Ishikawa (cell line): ENCODE measurements at regions not wholly inside any gene's neighbourhood (a gene's known extent, or its start where the extent isn't known, plus 50 kb on each side); places are given as distances from the start of the nearest gene placed in this dataset.
A peak's percentile ranks its signal among the peaks of the same experiment; 100 is the strongest.

Experiments
- CEBPB ChIP-seq: IDR thresholded peaks from 2 replicates; pipeline ENCODE4 v1.6.1; 2012
- CREB1 ChIP-seq: IDR thresholded peaks from 2 replicates; pipeline ENCODE4 v1.6.1; 2012; ENCODE audit warnings: low read depth
- EP300 ChIP-seq: IDR thresholded peaks from 2 replicates; pipeline ENCODE4 v1.6.1; 2012; ENCODE audit warnings: borderline replicate concordance
- FOXM1 ChIP-seq: IDR thresholded peaks from 2 replicates; pipeline ENCODE4 v1.6.1; 2012; ENCODE audit warnings: low read depth, borderline replicate concordance
- MAX ChIP-seq: IDR thresholded peaks from 2 replicates; pipeline ENCODE4 v1.6.1; 2012
- NFIC ChIP-seq: IDR thresholded peaks from 2 replicates; pipeline ENCODE4 v1.6.1; 2012
- RAD21 ChIP-seq: IDR thresholded peaks from 2 replicates; pipeline ENCODE4 v1.6.1; 2012; ENCODE audit warnings: low read depth
- REST ChIP-seq: IDR thresholded peaks from 2 replicates; pipeline ENCODE4 v1.6.1; 2012; ENCODE audit warnings: low read depth, mild to moderate bottlenecking
- TAF1 ChIP-seq: IDR thresholded peaks from 2 replicates; pipeline ENCODE4 v1.6.1; 2012; ENCODE audit warnings: low read depth, mild to moderate bottlenecking
- TCF12 ChIP-seq: IDR thresholded peaks from 2 replicates; pipeline ENCODE4 v1.6.1; 2012; ENCODE audit warnings: low read depth
- TEAD4 ChIP-seq: IDR thresholded peaks from 2 replicates; pipeline ENCODE4 v1.6.1; 2012
- USF1 ChIP-seq: IDR thresholded peaks from 2 replicates; pipeline ENCODE4 v1.6.1; 2012
- ZBTB7A ChIP-seq: IDR thresholded peaks from 2 replicates; pipeline ENCODE4 v1.6.1; 2012; ENCODE audit warnings: low read depth

- TF ChIP-seq NFIC (peak; percentile 96), USF1 (no peak), RAD21 (no peak), TEAD4 (peak; percentile 78), FOXM1 (no peak), TAF1 (no peak), REST (no peak), CEBPB (no peak), MAX (no peak), ZBTB7A (no peak), EP300 (peak; percentile 45; the same call in 1 of the 2 replicates), CREB1 (no peak), TCF12 (no peak)
Measured at GRCh38 chr6:97947841-97948240, 664.8 kb upstream of the MMS22L start.
